ENCODE measurements at regions not wholly inside any gene's neighbourhood (a gene's known extent, or its start where the extent isn't known, plus 50 kb on each side); places are given as distances from the start of the nearest gene placed in this dataset.

- no peak for TF ChIP-seq ZNF274 (IDR thresholded peaks at IDR 0.05; ENCODE audit: low read depth, low read length)
- H3K4me3 ChIP-seq (ENCODE audit: low read length) = no peak overlapping the region
Observed at GRCh38 chr13:106107061-106107460, 428.4 kb downstream of the EFNB2 start.

GRCh38 chr13:106105153-106105552, 430.3 kb downstream of the EFNB2 start:
- no peak overlapping the region for H3K4me3 ChIP-seq (ENCODE audit: low read length)
- no peak for TF ChIP-seq ZNF274 (IDR thresholded peaks at IDR 0.05; ENCODE audit: low read depth, low read length)

GRCh38 chr13:106104281-106104901, 431.1 kb downstream of the EFNB2 start:
- no peak for TF ChIP-seq ZNF274 (IDR thresholded peaks at IDR 0.05; ENCODE audit: low read depth, low read length)
- no peak overlapping the region for H3K4me3 ChIP-seq (ENCODE audit: low read length)

DNA sequence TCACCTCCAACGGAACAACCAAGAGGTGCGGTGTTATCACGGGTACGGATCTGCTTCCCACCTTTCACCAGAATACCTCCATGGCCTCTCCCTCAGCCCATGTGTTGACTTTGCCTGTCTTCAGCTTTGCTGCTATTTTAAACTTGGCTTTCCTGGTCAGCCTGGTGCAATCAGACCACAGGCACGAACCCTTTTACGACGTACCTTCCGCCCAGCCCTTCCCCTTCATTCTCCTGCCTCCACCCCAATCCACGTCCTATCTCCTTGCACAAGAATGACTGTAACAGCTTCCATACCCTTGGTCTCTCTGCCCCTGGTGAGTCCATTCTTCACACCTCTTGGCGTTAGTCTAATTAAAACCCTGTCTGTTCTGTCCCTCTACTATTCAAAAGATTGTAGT, 431.7 kb downstream of the EFNB2 start:
- H3K4me3 ChIP-seq (ENCODE audit: low read length) = no peak overlapping the region
- no peak for TF ChIP-seq ZNF274 (IDR thresholded peaks at IDR 0.05; ENCODE audit: low read depth, low read length)

- H3K4me3 ChIP-seq (ENCODE audit: low read length) = no peak overlapping the region
- no peak for TF ChIP-seq ZNF274 (IDR thresholded peaks at IDR 0.05; ENCODE audit: low read depth, low read length)
Observed at GRCh38 chr13:106102786-106103185, 432.7 kb downstream of the EFNB2 start.

GRCh38 chr13:106101201-106101600, 434.3 kb downstream of the EFNB2 start:
- TF ChIP-seq ZNF274 (IDR thresholded peaks at IDR 0.05; ENCODE audit: low read depth, low read length) = no peak

DNA sequence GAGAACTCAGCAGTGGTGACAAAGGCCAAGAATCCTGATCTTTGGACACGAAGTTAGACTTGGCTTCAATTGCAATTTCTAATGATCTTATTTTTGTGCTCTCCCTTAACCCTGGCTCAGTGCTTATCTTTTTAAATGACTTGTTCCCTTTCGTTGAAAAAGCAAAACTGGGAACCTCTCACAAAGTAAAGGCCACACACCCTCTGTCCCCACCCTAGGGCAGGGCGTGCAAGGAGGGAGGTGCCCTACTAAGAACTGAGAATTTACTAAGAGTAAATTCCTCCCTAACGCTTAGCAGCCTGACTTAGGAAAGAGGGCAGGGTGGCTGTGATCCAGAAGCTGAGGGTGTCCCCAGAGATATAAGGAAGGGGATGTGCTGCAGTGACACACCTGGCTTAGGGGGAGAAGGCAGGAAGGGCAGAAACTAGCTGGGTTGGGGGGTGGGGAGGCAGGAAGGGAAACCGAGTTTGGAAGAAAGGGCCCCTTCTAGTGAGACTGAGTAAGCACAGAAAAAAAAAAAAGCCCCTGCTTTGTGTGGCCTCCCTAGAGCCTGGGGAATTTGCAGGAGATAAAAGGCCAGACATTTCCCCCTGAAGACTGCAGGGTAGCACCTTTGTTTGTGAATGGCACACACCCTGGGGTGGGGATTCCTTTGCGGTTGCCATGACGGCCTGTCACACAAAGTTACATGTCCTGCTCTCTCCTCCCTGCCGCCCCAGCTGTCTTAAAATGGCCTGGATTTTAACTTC, 435.1 kb downstream of the EFNB2 start:
- no peak for TF ChIP-seq ZNF274 (IDR thresholded peaks at IDR 0.05; ENCODE audit: low read depth, low read length)
- H3K4me3 ChIP-seq (ENCODE audit: low read length) = no peak overlapping the region

More at GRCh38 chr13:106101201-106101600, 434.3 kb downstream of the EFNB2 start:
- H3K4me3 ChIP-seq (ENCODE audit: low read length) = no peak overlapping the region

GRCh38 chr13:106099765-106100164, 435.7 kb downstream of the EFNB2 start:
- H3K4me3 ChIP-seq (ENCODE audit: low read length) = no peak overlapping the region
- TF ChIP-seq ZNF274 (IDR thresholded peaks at IDR 0.05; ENCODE audit: low read depth, low read length) = no peak

DNA sequence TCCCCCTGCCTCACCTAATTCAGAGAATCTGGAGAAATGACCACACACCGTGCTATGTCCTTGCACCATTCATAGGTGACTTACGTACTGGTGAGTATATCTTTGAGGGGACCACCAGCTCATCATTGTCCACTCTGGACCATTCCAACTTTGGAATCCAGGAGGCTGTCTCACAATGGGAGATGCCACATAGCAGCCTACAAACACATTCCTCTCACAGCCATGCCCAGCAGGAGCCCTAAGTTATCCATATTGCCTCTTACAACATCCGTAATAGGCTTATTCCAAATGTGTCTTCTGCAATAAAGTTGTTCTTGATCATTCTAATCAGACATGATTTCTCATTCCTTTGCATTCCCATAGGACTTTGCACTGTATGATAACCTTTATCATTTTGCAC, 436.7 kb downstream of the EFNB2 start:
- TF ChIP-seq ZNF274 (IDR thresholded peaks at IDR 0.05; ENCODE audit: low read depth, low read length) = no peak
- no peak overlapping the region for H3K4me3 ChIP-seq (ENCODE audit: low read length)

DNA sequence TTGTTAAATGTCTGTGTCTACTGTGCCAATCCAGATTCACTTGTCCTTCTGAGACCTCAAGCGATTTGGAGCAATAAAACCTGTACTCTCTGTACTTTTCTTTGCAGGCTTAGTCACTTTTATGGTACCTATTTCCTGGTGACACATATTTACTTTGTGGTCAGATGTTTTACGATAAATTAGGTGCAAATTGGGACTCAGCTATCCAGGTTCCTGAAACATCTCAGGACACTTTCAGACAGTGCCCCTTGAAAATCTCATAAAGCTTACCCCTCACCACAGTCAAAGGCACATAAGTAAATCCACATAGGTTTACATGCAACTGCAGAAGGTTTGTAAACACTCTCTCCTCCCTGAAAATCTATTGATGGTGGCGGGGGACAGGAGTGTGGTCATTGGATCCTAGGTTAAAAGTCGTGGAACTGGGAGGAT, 438.8 kb downstream of the EFNB2 start:
- no peak for TF ChIP-seq ZNF274 (IDR thresholded peaks at IDR 0.05; ENCODE audit: low read depth, low read length)

GRCh38 chr13:106095919-106096318, 439.5 kb downstream of the EFNB2 start:
- no peak overlapping the region for H3K4me3 ChIP-seq (ENCODE audit: low read length)
- TF ChIP-seq ZNF274 (IDR thresholded peaks at IDR 0.05; ENCODE audit: low read depth, low read length) = no peak

More for the DNA sequence above, 438.8 kb downstream of the EFNB2 start:
- no peak overlapping the region for H3K4me3 ChIP-seq (ENCODE audit: low read length)

- no peak for TF ChIP-seq ZNF274 (IDR thresholded peaks at IDR 0.05; ENCODE audit: low read depth, low read length)
- H3K4me3 ChIP-seq (ENCODE audit: low read length) = no peak overlapping the region
Observed at GRCh38 chr13:106095406-106095805, 440.1 kb downstream of the EFNB2 start.

- no peak for TF ChIP-seq ZNF274 (IDR thresholded peaks at IDR 0.05; ENCODE audit: low read depth, low read length)
- no peak overlapping the region for H3K4me3 ChIP-seq (ENCODE audit: low read length)
Observed at GRCh38 chr13:106090001-106090400, 445.5 kb downstream of the EFNB2 start.

- no peak overlapping the region for H3K4me3 ChIP-seq (ENCODE audit: low read length)
- no peak for TF ChIP-seq ZNF274 (IDR thresholded peaks at IDR 0.05; ENCODE audit: low read depth, low read length)
Observed at GRCh38 chr13:106089261-106089980, 446.0 kb downstream of the EFNB2 start.

- no peak for TF ChIP-seq ZNF274 (IDR thresholded peaks at IDR 0.05; ENCODE audit: low read depth, low read length)
- no peak overlapping the region for H3K4me3 ChIP-seq (ENCODE audit: low read length)
Observed at GRCh38 chr13:106088085-106088484, 447.4 kb downstream of the EFNB2 start.

Measured in GM08714 (cell line).